GM23338 (cell line): ENCODE measurements at regions not wholly inside any gene's neighbourhood (a gene's known extent, or its start where the extent isn't known, plus 50 kb on each side); places are given as distances from the start of the nearest gene placed in this dataset.

ENCODE experiments used
- CREB1 ChIP-seq: fragments of 250-450 bp; sonication (Bioruptor Pico); IDR thresholded peaks from 2 replicates; pipeline ENCODE4 v1.5.0; 2020; ENCODE audit warnings: low read depth, mild to moderate bottlenecking, moderate library complexity
- EZH2 ChIP-seq: fragments of 200-600 bp; sonication (generic); IDR thresholded peaks from one replicate; pipeline ENCODE4 v1.8.0; 2017; ENCODE audit warnings: antibody characterized with exemption, mild to moderate bottlenecking, low read depth; ENCODE audit not compliant: unreplicated experiment
- EZH2phosphoT487 ChIP-seq: fragments of 200-600 bp; sonication (generic); IDR thresholded peaks from one replicate; pipeline ENCODE4 v1.8.1; 2018; ENCODE audit warnings: antibody characterized with exemption; ENCODE audit not compliant: unreplicated experiment
- JUNB ChIP-seq: IDR thresholded peaks from one replicate; pipeline ENCODE4 v1.6.1; 2016; ENCODE audit warnings: antibody characterized with exemption; ENCODE audit not compliant: unreplicated experiment
- NANOG ChIP-seq: IDR thresholded peaks from 2 replicates; pipeline ENCODE4 v1.6.1; 2016; ENCODE audit warnings: antibody characterized with exemption, borderline replicate concordance
- POLR2AphosphoS5 ChIP-seq: IDR thresholded peaks from 2 replicates; pipeline ENCODE4 v1.6.1; 2016; ENCODE audit warnings: antibody characterized with exemption, low read depth
- ZNF114 ChIP-seq: fragments of 250-450 bp; sonication (Bioruptor Pico); IDR thresholded peaks from 2 replicates; pipeline ENCODE4 v1.5.0; 2020; ENCODE audit warnings: mild to moderate bottlenecking, moderate library complexity
- TF ChIP-seq, protein P1 (sequence below), 2 experiments: fragments of 200-600 bp in 1 of 2; sonication (generic) in 1 of 2; conservative IDR thresholded peaks; 2 replicates each; pipeline versions ENCODE4 v1.5.1 to v1.6.1; 2016 to 2017; ENCODE audit warnings: antibody characterized with exemption in 2 of 2, low read depth in 2 of 2, mild to moderate bottlenecking in 2 of 2, moderate library complexity in 1 of 2
- TF ChIP-seq, protein P2 (sequence below): IDR thresholded peaks from one replicate; pipeline ENCODE4 v1.6.1; 2018; ENCODE audit warnings: antibody characterized with exemption; ENCODE audit not compliant: unreplicated experiment
- TF ChIP-seq, protein P3 (sequence below): IDR thresholded peaks from 2 replicates; pipeline ENCODE4 v1.6.1; 2016; ENCODE audit warnings: antibody characterized with exemption

DNA sequence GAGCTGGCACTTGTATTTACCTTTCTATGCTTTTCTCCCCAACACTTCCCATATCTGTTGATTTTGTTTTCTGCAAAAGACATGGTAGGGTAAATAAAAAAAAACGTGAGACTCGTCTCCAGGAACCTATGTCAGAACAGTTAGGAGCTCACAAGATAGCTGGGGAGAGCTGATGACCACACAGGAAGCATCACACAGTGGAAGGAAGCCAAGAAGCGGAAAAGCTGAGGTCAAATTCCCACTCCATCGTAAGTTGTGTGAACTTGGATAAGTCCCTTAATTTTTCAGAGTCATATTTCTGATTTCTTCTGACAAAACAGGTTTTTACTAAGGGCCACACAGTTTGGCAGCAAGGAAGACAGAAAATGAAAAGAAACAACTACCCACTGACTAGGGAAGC lies 199.6 kb downstream of the KLF5 start:
- TF ChIP-seq JUNB (no peak), ZNF114 (CRISPR knock-in tag) (no peak), CREB1 (CRISPR knock-in tag) (no peak), POLR2AphosphoS5 (no peak), NANOG (no peak), EZH2phosphoT487 (no peak), EZH2 (no peak)
- TF ChIP-seq, protein P1, sequence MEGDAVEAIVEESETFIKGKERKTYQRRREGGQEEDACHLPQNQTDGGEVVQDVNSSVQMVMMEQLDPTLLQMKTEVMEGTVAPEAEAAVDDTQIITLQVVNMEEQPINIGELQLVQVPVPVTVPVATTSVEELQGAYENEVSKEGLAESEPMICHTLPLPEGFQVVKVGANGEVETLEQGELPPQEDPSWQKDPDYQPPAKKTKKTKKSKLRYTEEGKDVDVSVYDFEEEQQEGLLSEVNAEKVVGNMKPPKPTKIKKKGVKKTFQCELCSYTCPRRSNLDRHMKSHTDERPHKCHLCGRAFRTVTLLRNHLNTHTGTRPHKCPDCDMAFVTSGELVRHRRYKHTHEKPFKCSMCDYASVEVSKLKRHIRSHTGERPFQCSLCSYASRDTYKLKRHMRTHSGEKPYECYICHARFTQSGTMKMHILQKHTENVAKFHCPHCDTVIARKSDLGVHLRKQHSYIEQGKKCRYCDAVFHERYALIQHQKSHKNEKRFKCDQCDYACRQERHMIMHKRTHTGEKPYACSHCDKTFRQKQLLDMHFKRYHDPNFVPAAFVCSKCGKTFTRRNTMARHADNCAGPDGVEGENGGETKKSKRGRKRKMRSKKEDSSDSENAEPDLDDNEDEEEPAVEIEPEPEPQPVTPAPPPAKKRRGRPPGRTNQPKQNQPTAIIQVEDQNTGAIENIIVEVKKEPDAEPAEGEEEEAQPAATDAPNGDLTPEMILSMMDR (conservative IDR thresholded peaks at IDR 0.05; ENCODE audit: low read depth in 2 of 2) = no peak
- TF ChIP-seq, protein P2, sequence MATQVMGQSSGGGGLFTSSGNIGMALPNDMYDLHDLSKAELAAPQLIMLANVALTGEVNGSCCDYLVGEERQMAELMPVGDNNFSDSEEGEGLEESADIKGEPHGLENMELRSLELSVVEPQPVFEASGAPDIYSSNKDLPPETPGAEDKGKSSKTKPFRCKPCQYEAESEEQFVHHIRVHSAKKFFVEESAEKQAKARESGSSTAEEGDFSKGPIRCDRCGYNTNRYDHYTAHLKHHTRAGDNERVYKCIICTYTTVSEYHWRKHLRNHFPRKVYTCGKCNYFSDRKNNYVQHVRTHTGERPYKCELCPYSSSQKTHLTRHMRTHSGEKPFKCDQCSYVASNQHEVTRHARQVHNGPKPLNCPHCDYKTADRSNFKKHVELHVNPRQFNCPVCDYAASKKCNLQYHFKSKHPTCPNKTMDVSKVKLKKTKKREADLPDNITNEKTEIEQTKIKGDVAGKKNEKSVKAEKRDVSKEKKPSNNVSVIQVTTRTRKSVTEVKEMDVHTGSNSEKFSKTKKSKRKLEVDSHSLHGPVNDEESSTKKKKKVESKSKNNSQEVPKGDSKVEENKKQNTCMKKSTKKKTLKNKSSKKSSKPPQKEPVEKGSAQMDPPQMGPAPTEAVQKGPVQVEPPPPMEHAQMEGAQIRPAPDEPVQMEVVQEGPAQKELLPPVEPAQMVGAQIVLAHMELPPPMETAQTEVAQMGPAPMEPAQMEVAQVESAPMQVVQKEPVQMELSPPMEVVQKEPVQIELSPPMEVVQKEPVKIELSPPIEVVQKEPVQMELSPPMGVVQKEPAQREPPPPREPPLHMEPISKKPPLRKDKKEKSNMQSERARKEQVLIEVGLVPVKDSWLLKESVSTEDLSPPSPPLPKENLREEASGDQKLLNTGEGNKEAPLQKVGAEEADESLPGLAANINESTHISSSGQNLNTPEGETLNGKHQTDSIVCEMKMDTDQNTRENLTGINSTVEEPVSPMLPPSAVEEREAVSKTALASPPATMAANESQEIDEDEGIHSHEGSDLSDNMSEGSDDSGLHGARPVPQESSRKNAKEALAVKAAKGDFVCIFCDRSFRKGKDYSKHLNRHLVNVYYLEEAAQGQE = no peak
- TF ChIP-seq, protein P3, sequence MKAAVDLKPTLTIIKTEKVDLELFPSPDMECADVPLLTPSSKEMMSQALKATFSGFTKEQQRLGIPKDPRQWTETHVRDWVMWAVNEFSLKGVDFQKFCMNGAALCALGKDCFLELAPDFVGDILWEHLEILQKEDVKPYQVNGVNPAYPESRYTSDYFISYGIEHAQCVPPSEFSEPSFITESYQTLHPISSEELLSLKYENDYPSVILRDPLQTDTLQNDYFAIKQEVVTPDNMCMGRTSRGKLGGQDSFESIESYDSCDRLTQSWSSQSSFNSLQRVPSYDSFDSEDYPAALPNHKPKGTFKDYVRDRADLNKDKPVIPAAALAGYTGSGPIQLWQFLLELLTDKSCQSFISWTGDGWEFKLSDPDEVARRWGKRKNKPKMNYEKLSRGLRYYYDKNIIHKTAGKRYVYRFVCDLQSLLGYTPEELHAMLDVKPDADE = no peak
